HEK293 (cell line): ENCODE measurements at regions not wholly inside any gene's neighbourhood (a gene's known extent, or its start where the extent isn't known, plus 50 kb on each side); places are given as distances from the start of the nearest gene placed in this dataset.

Experiments used
- CTCF ChIP-seq: fragments of 450-650 bp; formaldehyde crosslinking; IDR thresholded peaks from 2 replicates; pipeline ENCODE4 v1.5.1; 2016; ENCODE audit warnings: missing biosample characterization, missing genetic modification characterization
- MYNN ChIP-seq: fragments of 450-650 bp; formaldehyde crosslinking; IDR thresholded peaks from 2 replicates; pipeline ENCODE4 v1.5.1; 2016; ENCODE audit warnings: missing biosample characterization, missing genetic modification characterization, borderline replicate concordance
- PBX3 ChIP-seq: sonication (generic); formaldehyde crosslinking; IDR thresholded peaks from 2 replicates; pipeline ENCODE4 v1.8.1; 2022; ENCODE audit warnings: mild to moderate bottlenecking, moderate library complexity, missing genetic modification reagents
- PRDM10 ChIP-seq: fragments of 450-650 bp; formaldehyde crosslinking; IDR thresholded peaks from 2 replicates; pipeline ENCODE4 v1.5.1; 2016; ENCODE audit warnings: missing biosample characterization, missing genetic modification characterization
- ZNF292 ChIP-seq: fragments of 450-650 bp; formaldehyde crosslinking; IDR thresholded peaks from 2 replicates; pipeline ENCODE4 v1.5.1; 2016; ENCODE audit warnings: low read depth, missing biosample characterization, missing genetic modification characterization, borderline replicate concordance
- ZNF768 ChIP-seq: fragments of 450-650 bp; formaldehyde crosslinking; IDR thresholded peaks from 2 replicates; pipeline ENCODE4 v1.5.1; 2018; ENCODE audit warnings: missing biosample characterization, mild to moderate bottlenecking, missing genetic modification characterization
- ZNF785 ChIP-seq: fragments of 450-650 bp; formaldehyde crosslinking; IDR thresholded peaks from 2 replicates; pipeline ENCODE4 v1.5.1; 2016; ENCODE audit warnings: missing biosample characterization, missing genetic modification characterization

GRCh38 chr17:419073-419735, 66.6 kb upstream of the RPH3AL start:
- TF ChIP-seq ZNF785 (tag by site-specific recombination) (no peak), MYNN (tag by site-specific recombination) (no peak), CTCF (tag by site-specific recombination) (no peak), PRDM10 (tag by site-specific recombination) (no peak), ZNF768 (tag by site-specific recombination) (no peak), ZNF292 (no peak), PBX3 (CRISPR knock-in tag) (no peak)
